HG03469 (cell line): ENCODE measurements at regions not wholly inside any gene's neighbourhood (a gene's known extent, or its start where the extent isn't known, plus 50 kb on each side); places are given as distances from the start of the nearest gene placed in this dataset.

Experiments
- ATAC-seq: cut with Tn5 transposase; IDR thresholded peaks from one replicate; pipeline ENCODE4 v1.9.1; 2021; ENCODE audit warnings: mild to moderate bottlenecking, moderate library complexity, moderate number of reproducible peaks; ENCODE audit not compliant: unreplicated experiment

- ATAC-seq, result no peak
Observed at GRCh38 chr11:45449036-45449601, 163.0 kb upstream of the SYT13 start.

DNA sequence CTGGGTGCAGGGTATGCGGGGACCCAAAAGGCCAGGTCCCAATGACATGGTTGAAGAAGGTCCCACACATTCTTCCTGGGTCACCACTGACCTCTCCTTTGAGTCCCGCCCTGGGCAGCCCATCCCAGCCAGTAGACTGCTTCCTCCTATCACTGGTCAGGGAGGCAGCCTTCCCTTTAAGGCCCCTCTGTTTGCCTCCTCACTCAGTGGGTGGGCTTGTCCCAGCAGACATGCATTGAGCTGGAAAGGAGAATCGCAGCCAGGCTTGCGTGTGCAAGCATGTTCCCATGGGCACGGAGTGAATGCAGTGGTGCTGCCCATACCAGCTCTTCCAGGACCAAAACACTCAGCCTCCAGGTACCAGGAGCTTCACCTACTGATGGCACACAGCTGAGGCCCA is 162.4 kb upstream of the SYT13 start:
- ATAC-seq, result no peak

DNA sequence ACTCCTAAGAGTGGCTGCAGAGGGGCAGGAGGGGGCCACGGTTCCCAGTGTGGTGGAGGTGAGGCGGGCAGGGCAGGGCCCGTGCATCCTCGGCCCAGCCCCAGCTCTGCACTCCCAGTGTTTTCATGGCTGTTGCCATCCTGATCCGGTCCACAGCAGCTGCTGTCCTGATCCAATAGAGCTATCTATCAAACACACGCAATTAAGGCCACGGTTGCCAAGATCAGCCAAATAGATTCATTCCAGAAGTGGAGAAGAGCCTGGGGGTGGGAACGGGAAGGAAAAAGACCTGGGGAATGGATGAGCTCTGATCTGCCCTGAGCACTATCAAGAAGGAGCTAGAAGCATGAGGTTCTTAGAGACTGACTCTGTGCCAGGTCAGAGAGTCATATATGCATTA is 160.9 kb upstream of the SYT13 start:
- ATAC-seq, result no peak

DNA sequence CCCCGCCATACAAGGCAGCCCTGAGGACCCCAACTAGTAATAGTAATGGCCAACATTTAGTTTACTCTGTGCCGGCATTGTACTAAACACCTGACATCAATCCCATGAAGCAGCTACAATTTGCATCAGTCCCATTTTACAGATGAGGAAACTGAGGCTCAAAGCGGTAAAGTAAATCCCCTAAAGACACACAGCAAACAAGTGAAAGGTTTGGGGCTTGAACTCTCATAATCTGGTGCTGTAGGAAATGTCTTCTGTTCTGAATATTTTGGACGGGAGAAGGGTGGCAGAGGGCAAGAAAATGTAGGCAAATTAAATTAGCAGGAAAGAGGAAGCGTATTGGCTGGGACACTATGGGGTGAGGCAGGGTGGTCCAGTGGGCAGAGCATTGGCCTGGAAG is 160.3 kb upstream of the SYT13 start:
- ATAC-seq, result no peak

- no peak for ATAC-seq
Observed at GRCh38 chr11:45444796-45445195, 158.7 kb upstream of the SYT13 start.

DNA sequence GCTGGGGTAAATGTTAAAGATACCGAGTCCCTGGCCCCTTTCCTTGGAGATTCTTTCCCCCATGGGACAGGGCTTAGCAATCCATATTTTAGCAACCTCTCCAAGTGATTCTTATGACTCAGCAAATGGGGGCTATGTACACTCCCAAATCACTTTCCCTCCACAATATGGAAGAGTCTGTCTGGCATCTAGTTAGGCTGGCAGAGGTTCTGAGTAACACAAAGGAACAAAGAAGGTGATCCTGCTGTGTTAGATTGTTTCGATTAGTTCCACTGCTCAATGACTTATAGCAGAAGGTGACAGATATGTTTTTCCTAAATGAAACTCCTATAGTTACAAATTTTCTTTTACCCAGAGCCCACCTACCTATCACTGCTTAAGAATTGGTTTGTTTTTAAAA is 154.0 kb upstream of the SYT13 start:
- no peak for ATAC-seq

DNA sequence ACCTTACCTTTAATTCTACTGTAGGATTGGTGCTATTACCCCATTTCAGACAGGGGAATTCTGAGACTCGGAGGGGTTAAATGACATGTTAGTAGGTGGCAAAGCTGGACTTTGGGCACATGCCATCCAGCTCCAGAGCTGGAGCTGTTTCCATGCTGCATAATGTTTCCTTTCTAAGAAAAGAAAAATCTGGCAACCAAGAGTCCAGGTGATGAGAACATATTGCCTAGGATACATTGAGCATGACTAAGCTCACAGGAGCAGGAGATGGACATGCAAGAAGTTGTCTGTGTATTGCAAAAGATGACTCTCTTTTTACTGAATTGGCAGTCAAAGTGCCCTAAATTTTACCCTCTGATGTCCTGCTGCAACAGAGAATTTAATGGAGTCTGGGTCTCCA is 150.8 kb upstream of the SYT13 start:
- no peak for ATAC-seq

- ATAC-seq, result no peak
Observed at GRCh38 chr11:45436118-45436517, 150.0 kb upstream of the SYT13 start.

GRCh38 chr11:45435706-45436105 is 149.6 kb upstream of the SYT13 start:
- ATAC-seq, result no peak

DNA sequence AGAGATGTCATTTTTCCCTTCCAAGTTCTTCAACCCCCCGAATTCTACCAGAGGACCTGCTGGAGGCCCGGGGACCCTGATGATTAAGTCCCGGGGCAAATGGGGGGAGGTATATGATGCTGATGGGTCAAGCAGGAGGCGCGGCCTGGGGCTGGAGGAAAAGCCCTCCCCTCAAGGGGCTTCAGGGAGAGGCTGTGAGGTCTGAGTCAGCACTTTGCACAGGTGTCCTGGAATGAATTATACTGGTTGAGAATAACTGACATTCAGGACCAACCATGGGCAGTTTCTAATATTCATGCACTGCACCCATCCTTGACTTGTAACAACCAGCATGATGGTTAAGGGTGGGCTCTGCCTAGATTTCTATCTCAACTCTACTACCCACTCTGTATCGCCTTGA is 146.8 kb upstream of the SYT13 start:
- ATAC-seq, result no peak

GRCh38 chr11:45432100-45432499 is 146.0 kb upstream of the SYT13 start:
- ATAC-seq, result no peak

- ATAC-seq, result no peak
Observed at GRCh38 chr11:45431046-45432018, 145.2 kb upstream of the SYT13 start.

DNA sequence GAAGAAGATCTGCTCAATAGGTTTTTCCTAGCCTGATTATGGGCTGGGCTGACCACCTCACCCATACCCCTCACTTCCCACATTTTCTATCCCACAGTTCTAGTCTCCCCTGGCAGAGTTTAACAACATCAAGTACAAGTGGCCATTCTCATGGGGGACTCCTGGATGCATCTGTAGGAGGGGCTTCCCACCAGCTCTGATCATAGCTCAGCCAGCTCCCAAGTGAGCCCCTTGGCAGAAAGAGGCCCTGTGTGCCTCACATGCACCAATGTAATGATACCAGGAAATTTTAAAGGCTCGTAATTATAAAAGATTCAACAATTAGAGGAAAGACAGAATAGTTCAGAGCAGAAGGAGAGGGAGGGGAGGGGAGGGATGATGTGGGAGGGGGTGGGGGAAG is 144.2 kb upstream of the SYT13 start:
- no peak for ATAC-seq

DNA sequence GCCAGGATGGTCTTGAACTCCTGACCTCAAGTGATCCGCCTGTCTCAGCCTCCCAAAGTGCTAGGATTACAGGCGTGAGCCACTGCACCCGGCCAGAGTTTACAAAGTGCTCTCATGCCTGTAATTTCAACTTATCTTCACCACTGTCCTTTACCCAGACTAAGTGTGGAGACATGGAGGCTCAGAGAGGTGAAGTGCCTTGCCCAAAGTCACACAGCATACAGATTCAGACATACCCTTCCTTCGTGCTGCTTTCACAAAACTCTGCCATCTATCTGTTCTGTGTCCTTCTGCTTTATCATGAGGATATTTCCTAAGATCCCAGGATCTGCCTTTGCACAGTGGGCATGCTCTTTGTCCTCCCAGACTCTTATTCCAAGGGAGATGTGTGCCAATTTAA is 143.6 kb upstream of the SYT13 start:
- no peak for ATAC-seq

DNA sequence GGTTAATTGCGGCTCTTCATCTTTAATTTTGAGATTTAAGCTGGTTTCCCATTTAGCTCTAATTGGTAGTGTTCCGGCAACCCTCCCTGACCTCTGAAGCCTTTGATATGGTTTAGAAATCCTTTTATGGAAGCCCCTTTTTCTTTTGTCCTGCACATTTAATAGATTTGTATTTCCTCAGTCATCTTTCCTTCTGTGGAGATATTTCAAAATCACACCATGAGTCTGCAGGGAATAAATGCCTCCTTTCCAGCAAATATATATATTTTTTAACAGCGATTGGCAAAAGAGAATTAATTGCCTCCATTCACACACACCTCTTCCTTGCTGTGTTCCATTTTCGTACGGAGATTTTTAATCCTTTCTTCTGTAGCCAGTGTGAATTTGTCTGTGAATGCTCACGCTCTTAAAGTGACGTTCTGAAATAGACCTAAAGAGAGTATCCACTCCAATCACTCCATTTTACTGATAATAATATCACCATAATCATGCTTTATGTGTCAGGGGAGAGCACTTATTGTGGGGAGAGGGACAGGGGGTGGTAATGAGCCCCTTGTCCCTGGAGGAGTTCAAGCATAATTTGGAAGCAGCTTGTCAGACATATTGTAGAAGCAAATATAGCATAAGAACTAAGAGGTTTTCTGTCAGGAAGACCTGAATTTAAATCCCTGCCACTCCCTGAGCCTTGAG is 142.5 kb upstream of the SYT13 start:
- ATAC-seq, result no peak

- ATAC-seq, result no peak
Observed at GRCh38 chr11:45428116-45428515, 142.0 kb upstream of the SYT13 start.

DNA sequence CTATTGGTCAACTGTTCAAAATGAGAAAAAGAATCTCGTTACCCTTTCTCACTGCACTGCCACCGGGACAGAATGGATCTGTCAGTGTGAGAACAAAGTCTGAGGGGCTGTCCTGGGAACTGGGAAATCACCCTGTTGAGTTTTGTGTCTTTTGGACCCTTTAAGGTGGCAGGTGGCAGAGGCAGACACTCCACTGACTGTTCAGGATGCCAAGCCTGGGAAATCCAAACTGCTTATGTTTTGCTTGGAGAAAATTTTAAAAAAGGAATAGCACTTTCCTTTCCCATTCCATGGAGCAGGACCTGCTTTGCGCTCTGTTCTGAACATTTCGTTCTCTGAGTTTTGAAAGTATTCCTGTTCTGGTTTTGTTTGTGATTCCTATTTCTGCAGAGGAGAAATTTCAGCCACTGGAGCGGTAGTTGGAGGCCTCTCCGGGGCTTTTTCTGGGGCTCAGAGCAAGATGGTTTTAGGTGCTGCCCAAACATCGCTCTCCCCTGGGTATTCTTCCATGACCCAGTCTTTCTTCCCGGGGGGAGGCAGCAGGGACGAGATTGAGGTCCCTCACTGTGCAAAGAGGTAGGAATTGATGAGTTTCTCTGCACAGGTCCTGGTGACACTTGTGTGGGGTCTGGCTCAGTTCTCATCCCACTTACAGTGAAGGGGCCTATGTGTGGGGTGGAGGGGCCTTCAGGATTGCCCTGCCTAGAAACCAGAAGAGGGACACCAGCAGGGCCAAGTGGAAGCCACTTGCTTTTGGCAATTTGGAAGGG is 138.5 kb upstream of the SYT13 start:
- ATAC-seq, result no peak

DNA sequence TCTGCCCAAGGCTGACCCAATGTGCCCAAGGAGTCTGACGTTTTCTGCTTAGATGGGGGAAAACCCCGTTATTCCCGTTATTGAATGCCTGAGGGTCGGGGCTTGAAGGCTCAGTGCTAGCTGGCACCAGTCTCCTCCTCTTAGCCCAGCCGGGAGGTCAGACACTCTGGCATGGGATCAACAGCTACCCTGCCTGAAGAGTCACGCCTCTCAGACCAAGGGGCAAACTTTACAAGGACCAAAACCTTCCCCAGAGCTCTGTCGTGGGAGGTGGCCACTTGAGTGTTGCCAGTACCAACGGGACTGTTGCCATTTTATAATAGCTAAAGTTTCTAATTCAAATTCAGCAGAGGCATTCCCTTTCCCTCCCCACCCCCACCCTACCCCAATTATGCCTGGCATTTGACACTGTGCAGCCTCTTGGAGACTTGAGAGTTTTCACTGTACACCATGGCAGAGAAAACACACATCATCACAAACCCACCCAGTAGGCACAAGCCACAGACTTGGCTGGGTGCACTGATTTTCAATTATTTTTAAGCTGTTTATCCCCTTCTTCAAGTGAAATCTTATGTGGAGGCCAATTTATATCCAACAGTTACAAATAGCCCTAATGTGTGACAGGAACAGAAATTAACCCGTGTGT is 137.5 kb upstream of the SYT13 start:
- no peak for ATAC-seq

- ATAC-seq, result no peak
Observed at GRCh38 chr11:45423036-45423435, 136.9 kb upstream of the SYT13 start.

DNA sequence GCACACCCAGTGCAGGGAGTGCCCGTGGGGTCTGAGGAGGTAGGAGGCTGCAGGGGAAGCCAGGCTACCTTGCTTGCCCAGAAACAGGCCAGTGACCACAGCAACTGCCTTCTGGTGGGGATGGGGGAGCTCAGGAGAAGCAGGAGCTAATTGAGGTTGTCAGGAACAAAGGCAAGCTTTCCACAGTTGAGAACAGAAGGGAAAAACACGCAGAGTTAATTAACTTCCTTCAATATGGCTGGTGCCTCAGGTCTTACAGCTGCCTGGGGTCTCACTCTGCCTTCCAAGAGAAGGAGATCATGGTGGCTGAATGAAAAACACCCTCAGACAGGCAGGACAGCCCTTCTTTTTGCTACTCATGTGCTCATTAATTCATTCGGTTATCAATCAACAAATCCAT is 127.9 kb upstream of the SYT13 start:
- ATAC-seq, result no peak
